Activated CD8-positive, alpha-beta memory T cell treated with anti-CD3 and anti-CD28 coated beads for 1 hour (primary cell): ENCODE measurements at regions not wholly inside any gene's neighbourhood (a gene's known extent, or its start where the extent isn't known, plus 50 kb on each side); places are given as distances from the start of the nearest gene placed in this dataset.
"Not testable (repeated sequence)": the region's sequence is repeated elsewhere in the genome, so short reads cannot be mapped to it uniquely, and the experiment has no call there.

Experiments
- DNase-seq, 2 donors: peaks; one replicate each; pipeline ENCODE4 v3.0.0-alpha.2; 2020; ENCODE audit warnings: low read depth in 1 of 2; ENCODE audit errors: extremely low read depth in 1 of 2

DNA sequence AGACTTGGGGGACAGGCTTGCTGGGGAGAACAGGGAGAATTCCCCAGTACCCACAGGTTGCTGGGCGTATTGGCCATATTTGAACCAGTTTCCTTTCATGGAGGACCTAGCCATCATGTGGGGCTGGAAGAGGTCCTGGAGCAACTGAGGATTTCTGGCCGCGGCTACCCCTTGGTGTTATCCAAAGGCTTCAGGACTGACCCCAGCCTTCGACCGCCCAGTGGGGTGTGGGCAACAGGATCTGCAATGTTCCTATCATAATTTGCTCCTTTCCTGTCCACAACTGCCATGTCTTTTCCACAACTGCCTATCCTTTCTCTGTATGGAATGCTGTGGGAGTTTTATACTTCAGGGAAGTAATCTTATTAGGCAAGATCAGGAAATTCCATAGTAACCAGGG is 1053.6 kb upstream of the SLC39A10 start:
- DNase-seq, result no peak

DNA sequence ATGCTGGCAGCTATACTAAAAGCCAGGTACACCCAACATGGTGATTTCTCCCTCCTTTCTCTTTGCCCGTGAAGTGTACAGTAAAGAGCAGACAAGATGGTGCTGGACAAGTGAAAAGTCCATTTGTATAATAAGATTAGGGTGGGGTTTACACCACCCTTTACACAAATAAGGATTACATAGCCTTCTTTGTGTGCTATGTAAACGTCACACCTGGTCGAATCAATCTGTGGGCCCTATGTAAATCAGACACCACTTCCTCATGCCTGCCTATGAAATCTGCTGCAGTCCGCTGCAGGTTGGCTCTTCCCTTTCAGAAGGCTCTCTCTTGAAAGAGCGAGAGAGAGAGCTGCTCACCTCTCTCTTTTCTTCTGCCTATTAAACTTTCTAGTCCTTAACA is 1054.3 kb upstream of the SLC39A10 start:
- no peak for DNase-seq

DNA sequence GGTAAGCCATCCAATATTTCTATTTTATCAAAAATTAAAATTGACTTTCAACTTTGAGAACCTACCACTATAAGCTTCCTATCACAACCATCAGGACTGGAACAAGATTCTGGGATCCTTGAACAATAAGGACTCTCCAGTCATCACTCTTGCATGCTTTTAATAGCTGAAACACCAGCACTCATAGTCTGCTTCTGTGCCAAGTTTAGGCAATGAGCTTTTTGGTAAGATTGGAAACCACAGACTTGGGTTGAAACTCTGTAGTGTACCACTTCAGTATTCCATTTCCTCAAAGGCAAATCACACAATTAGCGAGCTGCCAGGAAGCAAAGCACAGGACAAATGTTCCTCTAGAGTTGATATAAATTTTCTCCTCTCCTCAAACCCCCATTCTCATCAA is 1065.8 kb upstream of the SLC39A10 start:
- no peak for DNase-seq

DNA sequence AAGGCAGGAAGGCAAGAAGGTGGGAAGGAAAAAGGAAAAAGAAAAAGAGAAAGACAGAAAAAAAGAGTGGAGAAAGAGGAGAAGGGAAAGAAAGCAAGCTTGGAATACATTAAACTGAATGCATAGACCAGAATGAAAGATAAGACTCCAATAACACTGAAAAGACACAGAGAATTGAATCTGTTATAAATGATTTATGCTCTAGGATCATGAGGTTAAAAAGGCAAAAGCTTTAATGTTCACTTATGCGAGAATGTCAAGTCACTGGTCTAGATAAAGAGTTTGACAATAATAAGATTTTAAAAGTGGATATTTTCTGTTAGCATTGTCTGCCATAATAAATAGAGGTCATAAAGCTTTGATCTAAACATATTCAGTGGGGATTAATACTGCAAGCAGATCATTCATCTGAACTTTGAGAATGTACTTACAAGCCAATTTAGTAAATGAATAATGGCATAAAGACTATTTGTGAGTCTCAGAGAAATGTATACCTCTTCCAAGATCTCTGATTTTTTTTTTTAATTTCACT is 1069.2 kb upstream of the SLC39A10 start:
- no peak for DNase-seq

DNA sequence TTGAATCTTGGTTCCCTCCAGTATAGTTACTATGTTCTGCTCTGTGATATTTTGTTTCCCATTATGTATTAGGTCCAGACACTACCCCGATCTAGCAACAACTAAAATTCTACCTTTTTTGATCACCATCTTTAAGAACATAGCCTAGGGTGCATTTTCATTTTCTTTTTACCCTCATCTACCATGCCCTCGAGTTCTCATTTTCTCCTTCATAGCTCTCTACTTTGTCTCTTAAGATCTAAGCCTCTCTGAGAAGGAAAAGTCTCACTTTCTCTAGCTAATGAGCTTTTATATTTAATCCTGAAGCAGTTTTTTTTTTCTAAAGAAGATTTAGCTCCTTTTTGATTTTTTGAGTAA is 1089.4 kb upstream of the SLC39A10 start:
- DNase-seq, result no peak

DNA sequence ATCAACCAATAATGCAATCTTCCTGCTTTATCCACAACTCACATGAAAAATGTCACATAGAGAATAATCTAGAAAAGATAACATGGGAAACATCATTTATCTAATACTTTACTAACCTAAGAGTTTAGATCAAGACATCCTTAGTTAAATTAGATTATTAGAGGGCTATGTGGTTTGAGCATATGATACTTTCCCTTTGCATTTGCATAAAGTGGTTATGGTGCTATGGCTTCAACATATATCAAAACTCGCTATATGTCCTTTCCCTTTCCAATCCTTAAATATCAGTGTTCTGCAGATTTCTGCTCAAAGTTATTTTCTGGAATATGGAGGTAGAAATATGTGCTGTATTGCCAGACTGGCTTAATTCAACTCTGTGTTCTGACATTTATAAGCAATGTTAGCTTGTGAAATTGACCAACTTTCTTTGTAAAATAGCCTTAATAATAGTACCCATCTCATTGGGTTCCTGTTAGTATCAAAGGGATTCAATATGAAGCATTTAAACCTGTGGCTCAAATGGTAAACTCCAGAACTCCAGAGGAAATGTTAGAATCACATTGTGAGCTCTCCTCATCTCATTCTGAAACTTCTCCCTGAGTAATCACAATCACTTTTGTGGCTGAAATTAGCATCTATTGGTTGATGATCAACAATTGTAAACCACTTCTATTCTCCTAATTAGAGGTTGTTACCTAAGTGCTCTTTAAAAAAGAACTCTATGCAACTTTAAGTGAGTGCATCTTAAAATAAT is 1089.9 kb upstream of the SLC39A10 start:
- DNase-seq, result no peak

DNA sequence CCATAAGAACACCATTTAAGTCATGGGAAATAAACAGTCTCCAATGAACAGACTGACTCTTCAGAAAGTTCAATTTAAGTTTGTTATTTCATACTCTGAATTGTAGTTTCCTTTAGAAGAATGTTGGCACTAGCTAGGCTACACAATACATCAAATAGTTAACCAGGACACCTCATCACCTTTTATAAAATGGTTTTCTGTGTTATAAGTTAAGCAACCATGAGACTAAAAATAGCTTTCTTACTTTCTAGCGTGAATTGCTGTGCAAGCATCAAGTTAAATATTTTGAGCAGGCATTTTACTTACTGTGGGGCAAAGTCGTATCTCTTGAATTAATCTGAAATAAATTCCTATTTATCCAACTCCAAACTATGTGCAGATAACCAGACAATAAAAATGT is 1092.6 kb upstream of the SLC39A10 start:
- DNase-seq, result no peak

DNA sequence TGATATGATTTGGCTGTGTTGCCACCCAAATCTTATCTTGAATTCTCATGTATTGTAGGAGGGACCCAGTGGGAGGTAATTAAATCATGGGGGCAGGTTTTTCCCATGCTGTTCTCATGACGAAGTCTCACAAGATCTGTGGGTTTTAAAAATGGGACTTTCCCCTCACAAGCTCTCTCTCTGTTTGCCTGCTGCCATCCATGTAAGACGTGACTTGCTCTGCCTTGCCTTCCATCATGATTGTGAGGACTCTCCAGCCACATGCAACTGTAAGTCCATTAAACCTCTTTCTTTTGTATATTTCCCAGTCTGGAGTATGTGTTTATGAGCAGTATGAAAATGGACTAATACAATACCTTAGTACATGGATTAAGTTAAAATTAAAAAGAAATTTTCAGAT is 1094.7 kb upstream of the SLC39A10 start:
- DNase-seq, result no peak

DNA sequence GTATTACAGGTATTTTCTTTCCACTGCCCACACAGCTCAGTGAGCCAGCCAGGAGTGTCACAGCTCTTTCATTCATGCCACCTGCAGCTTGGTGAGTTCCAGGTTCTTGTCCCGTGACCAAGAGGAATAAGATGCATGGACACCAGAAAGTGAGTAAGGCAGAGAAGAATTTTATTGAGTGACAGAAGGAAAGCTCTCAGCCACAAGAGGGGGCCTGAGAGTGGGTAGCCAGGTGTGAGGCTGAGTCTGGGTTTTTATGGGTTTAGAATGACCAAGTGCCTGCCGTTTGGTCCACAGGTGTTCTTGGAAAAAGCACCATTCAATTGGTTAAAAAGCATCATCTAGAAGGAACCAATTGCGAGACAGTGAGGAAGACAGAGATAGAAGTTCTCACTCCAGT is 1097.1 kb upstream of the SLC39A10 start:
- DNase-seq, result no peak

DNA sequence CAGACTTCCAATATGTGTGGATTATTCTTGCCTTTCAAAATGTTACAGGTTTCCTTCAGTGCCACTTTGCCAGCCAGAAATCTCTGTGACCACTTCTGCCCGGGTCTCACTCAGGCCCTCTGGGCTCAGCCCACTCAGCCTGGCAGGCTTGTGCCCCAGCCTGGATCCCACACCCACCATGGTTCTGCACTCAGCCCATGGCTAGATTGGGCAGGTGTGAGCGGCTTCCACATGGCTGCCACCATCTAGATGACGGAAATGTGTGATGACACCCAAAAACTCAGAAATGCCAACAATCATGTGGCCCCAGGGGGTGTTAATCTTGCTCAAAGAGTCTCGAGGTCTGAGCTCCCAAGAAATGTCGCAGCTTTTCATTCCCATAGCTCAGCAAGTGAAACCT is 1097.5 kb upstream of the SLC39A10 start:
- DNase-seq, result no peak

DNA sequence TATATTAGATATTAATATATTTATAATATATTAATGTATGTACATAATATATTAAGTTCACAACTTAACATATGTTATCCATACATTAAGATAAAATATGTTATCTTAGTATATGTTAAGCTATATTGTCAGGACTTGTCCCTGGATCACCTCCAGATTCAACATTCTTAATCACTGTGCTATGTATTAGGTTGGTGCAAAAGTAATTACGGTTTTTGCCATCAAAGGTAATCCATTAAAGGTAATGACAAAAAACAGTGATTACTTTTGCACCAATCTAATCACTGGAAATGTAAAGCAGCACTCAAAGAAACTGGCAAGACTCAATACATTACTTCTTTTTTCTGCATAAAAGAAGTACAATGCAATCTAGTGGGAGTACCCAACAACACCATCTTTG is 1099.0 kb upstream of the SLC39A10 start:
- DNase-seq, result no peak

DNA sequence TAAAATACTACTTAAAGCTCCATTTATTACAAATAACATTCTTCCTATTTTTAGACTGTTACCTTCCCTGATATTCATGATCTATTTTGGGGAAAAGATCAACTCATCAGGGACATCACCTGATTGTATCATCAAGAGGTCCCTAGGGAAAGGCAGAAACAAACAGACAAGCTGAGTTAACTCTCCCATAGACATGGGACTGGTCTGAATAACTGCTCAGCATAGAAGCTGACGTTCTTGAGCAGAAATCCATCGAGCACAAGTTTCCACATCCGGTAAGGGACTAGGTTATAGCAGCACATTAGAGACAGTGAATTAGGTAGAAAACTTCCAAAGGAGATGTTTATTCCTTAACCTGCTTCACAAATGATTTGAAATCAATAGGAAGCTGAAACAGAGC is 1100.4 kb upstream of the SLC39A10 start:
- DNase-seq, result no peak

DNA sequence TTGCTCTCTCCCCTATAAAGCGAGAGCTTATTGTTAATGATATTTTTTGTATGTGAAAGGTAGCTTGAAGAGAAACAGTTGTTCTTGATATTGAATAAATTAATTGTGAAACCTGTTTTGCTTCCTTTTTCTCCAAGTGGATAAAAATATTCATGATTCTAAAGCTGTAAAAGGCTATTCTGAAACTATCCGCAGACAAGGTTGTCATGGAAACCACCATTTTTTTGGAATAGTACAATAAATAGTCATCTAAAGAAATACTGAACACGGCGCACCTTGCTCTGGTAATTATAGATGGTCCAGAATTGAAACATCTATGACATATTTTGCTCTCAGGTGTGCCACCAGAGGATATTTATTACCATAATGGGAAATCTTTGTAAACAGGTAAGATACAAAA is 1103.0 kb upstream of the SLC39A10 start:
- DNase-seq, result no peak

DNA sequence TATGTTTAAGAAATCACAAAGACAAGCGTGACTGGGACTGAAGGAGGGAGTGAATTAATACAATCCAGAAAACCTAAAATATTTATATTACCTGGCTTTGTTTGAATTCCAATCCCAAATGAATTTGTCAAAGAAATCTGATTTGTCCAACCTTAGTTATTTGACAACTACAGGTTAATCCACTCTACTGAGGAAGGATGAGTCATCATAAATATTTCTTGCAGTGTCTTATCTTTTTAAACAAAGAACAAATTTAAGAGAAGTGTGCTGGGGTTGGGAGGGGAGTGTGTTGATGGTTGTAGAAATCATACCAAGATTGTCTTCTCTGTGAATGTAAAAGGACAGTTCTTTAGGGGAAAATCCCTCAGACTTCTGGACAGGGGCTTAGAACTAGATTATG is 1106.3 kb upstream of the SLC39A10 start:
- DNase-seq, result no peak

DNA sequence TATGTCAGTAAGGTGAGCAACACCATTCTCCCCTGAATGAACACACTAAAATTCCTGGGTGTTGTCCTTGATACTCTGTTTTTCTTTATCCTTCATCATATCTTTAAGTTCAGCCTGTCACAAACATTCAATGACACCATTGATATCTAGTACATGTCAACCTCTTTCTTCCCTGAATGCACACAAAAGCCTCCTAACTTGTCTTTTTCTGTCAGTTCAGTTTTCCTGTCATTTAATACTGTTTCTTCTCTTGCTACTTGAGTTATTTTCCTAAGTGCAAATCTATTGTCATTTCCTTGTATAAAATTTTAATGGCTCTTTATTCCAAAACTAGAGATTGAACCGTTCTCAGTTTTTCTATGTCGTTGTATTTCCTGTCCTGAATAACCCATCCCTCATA is 1107.6 kb upstream of the SLC39A10 start:
- no peak for DNase-seq

DNA sequence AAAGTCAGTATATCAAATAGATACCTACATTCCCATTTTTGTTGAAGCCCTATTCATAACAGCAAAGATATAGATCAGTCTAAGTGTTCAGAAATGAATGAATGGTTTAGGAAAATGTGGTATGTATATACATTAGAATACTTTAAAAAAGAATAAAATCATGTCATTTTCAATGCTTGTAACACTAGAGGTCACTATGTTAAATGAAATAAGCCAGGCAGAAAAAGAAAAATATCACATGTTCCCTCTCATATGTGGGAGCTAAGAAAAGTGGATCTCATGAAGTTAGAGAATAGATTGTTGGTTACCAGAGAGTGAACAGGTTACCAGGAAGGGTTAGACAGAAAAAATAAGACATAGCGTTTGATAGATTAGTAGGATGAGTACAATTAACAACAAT is 1111.0 kb upstream of the SLC39A10 start:
- no peak for DNase-seq

DNA sequence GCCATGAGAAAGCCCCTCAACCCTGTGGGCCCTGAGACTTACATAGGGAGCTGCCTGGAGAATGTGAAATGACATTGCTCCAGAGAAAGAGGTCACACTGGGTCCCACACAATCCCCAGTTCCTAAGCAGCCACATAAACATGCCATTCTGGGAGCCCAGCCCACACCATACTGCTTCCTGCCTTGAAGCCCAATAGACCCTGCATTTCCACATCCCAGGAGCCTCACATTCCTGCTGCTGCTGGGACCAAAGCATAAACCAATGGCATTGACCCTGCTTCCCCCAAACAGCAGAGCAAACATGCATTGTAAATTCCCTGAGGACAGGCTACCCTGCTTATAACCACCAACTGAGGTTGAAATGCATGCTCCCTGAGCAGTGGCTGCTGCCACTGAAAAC is 1117.6 kb upstream of the SLC39A10 start:
- no peak for DNase-seq

DNA sequence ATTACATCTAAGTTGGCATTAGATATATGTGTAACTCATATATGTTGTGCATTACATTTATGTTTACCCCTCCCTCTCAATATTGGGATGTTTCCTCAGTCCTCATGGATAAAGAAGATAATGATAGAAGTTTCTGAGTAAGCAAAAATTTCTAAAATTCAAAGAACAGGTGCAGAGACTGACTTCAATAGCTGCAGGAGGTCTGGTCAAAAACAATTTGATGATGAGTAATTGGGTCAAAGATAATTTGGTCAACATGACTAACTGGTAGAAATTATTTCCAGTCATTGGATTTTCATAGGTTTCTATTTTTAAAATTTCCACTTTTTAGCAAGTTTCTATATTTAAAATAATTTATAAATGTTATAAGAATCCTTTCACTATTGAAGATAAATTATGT is 1130.9 kb upstream of the SLC39A10 start:
- no peak for DNase-seq

DNA sequence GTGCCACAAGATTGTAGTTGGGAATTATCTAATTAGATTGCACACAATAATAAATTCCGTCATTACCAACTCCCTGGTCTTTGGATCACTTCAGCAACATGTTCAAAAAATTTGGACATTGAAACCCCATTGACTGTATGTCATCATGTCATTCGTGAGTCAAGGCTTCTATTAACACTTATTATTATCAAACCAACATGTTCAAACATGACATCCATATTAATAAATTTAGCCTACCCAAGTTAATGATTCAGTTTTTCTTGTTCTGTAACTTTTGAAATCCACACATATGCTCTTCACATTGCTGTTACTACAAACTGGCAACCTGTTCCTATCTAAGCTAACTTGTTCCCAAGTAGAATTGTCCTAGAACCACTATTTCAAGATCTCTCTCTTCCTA is 1142.7 kb upstream of the SLC39A10 start:
- DNase-seq, result no peak

DNA sequence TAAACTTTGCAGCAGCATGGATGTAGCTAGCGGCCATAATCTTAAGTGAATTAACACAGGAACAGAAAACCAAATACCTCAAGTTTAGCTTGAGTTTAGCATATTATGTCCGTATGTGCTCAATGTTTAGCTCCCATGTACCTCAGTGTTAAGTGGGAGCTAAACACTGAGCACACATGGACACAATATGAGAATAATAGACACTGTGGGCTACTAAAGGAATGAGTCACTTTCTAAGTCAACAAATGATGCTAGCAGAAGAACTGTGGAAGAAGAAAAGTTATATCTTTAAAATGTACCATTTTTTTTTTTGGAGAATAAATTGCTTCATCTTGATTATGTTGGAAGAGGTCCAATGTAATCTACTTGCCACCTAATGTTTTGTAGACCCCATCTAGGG is 1146.0 kb upstream of the SLC39A10 start:
- not testable (repeated sequence) for DNase-seq

DNA sequence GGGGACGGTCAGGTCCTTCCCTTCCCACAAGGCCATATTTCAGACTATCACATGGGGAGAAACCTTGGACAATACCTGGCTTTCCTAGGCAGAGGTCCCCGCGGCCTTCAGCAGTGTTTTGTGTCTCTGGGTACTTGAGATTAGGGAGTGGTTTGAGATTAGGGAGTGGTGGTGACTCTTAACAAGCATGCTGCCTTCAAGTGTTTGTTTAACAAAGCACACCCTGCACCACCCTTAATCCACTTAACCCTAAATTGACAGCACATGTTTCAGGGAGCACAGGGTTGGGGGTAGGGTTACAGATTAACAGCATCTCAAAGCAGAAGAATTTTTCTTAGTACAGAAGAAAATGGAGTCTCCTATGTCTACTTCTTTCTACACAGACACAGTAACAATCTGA is 1152.2 kb upstream of the SLC39A10 start:
- DNase-seq, result not testable (repeated sequence)

DNA sequence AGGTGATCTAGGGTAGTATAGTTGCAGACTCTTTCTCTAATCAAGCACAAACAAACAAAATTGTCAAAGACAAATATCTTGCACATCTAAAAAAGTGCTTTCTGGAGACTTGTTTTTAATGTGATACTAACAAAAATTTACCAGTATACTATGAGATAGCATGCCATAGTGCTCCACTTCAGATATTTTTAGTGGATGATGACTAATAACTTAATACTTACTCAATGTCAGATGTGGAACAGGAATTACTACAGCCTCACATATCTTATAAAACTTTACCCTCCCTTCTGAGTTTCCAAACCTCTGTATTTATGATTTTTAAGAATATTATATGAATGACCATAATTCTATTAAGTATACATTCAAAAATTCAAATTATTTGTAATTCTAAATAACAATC is 1162.0 kb upstream of the SLC39A10 start:
- no peak for DNase-seq

DNA sequence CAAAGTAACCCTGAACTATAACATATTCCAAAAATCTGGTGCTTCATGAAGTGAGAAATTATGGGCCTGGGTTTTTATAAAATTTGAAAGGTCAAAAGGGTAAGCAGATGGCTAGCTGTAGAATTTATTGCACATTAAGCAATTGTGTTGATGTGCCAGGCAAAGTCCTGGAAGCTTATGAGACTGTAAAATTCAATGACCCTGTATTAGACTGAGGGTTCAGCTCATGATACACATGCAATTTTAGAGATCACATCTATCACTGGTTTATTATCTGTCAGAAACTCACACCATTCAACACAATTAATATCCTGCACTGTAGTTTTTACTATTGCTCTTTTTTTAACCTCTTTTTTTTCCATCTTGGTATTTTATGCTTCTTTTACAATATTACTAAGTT is 1162.6 kb upstream of the SLC39A10 start:
- no peak for DNase-seq
